HG03095 (cell line): ENCODE measurements at regions not wholly inside any gene's neighbourhood (a gene's known extent, or its start where the extent isn't known, plus 50 kb on each side); places are given as distances from the start of the nearest gene placed in this dataset.

ENCODE experiments used
- ATAC-seq: cut with Tn5 transposase; IDR thresholded peaks from one replicate; pipeline ENCODE4 v1.9.1; 2021; ENCODE audit warnings: moderate library complexity; ENCODE audit not compliant: unreplicated experiment

GRCh38 chr5:163383754-163384153 lies 53.6 kb upstream of the CCNG1 start:
- no peak for ATAC-seq

- ATAC-seq = no peak
These were observed 52.7 kb upstream of the CCNG1 start for GRCh38 chr5:163384669-163385068.

- no peak for ATAC-seq
These were observed 52.1 kb upstream of the CCNG1 start for GRCh38 chr5:163385271-163385670.

GRCh38 chr5:163385824-163386223 lies 51.6 kb upstream of the CCNG1 start:
- ATAC-seq = no peak

GRCh38 chr5:163386352-163386751 lies 51.0 kb upstream of the CCNG1 start:
- ATAC-seq = no peak

GRCh38 chr5:163387589-163388343 lies 49.6 kb upstream of the CCNG1 start:
- ATAC-seq = no peak
